Chondrocyte (in vitro differentiated cells): ENCODE measurements at regions not wholly inside any gene's neighbourhood (a gene's known extent, or its start where the extent isn't known, plus 50 kb on each side); places are given as distances from the start of the nearest gene placed in this dataset.
"Not testable (repeated sequence)": the region's sequence is repeated elsewhere in the genome, so short reads cannot be mapped to it uniquely, and the experiment has no call there.

Experiments
- DNase-seq: peaks from one replicate; pipeline ENCODE4 v3.0.0; 2021; ENCODE audit warnings: mixed read lengths, low spot score
- H3K27ac Mint-ChIP-seq: one replicate; pipeline ENCODE4 v1.8.0; 2021; ENCODE audit warnings: mild to moderate bottlenecking, moderate library complexity, mixed read lengths; ENCODE audit not compliant: unreplicated experiment
- H3K27me3 Mint-ChIP-seq: 2 replicates; pipeline ENCODE4 v1.8.0; 2021; ENCODE audit warnings: low read depth, mixed read lengths
- H3K36me3 Mint-ChIP-seq: 2 replicates; pipeline ENCODE4 v1.8.0; 2021; ENCODE audit warnings: low read depth, mixed read lengths
- H3K4me1 Mint-ChIP-seq: 2 replicates; pipeline ENCODE4 v1.8.0; 2021; ENCODE audit warnings: low read depth, mild to moderate bottlenecking, mixed read lengths
- H3K4me3 Mint-ChIP-seq: one replicate; pipeline ENCODE4 v1.8.0; 2021; ENCODE audit warnings: mild to moderate bottlenecking, moderate library complexity, mixed read lengths; ENCODE audit not compliant: unreplicated experiment
- H3K9me3 Mint-ChIP-seq: 2 replicates; pipeline ENCODE4 v1.8.0; 2021; ENCODE audit warnings: low read depth, mixed read lengths
- CTCF ChIP-seq: fragments of 200-600 bp; sonication (generic); IDR thresholded peaks from 2 replicates; pipeline ENCODE4 v1.5.0; 2021; ENCODE audit warnings: antibody characterized with exemption, mild to moderate bottlenecking, moderate library complexity

DNA sequence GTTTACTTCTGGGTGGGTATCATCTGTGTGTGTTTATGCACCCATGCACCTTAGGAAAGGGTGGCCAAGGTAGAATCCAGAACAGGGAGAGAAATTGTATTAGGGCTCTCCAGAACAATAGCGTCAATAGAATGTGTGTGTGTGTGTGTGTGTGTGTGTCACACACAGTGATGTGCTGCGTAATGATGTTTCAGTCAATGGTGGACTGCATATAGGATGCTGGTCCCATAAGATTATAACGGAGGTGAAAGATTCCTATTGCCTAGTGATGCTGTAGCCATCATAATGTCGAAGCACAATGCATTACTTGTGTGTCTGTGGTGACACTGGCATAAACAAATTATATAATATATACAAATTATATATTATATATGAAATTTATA is 69.3 kb upstream of the PRR23C start:
- no peak overlapping the region for H3K4me3 Mint-ChIP-seq
- peaks cover 35% of the 10 kb centered on the region for H3K27me3 Mint-ChIP-seq
- no peaks in the 10 kb centered on the region for H3K36me3 Mint-ChIP-seq
- peaks cover 3% of the 10 kb centered on the region for H3K4me1 Mint-ChIP-seq
- DNase-seq, result no peak
- no peak overlapping the region for H3K27ac Mint-ChIP-seq
- no peak for TF ChIP-seq CTCF
- H3K9me3 Mint-ChIP-seq, result no peaks in the 10 kb centered on the region

GRCh38 chr3:139116631-139117030 is 71.9 kb upstream of the PRR23C start:
- H3K27ac Mint-ChIP-seq, H3K36me3 Mint-ChIP-seq, DNase-seq, H3K9me3 Mint-ChIP-seq, H3K4me3 Mint-ChIP-seq: not testable (repeated sequence)
- peaks cover 21% of the 10 kb centered on the region for H3K27me3 Mint-ChIP-seq
- H3K4me1 Mint-ChIP-seq, result peaks cover 13% of the 10 kb centered on the region

GRCh38 chr3:139117136-139117675 is 72.5 kb upstream of the PRR23C start:
- Mint-ChIP-seq H3K27ac (no peak overlapping the region), H3K27me3 (peaks cover 15% of the 10 kb centered on the region), H3K9me3 (no peaks in the 10 kb centered on the region), H3K4me1 (peaks cover 13% of the 10 kb centered on the region), H3K36me3 (no peaks in the 10 kb centered on the region), H3K4me3 (no peak overlapping the region)
- TF ChIP-seq CTCF, result no peak
- no peak for DNase-seq

- H3K4me3 Mint-ChIP-seq, result no peak overlapping the region
- no peak for DNase-seq
- H3K4me1 Mint-ChIP-seq, result peaks cover 13% of the 10 kb centered on the region
- TF ChIP-seq CTCF, result no peak
- H3K27ac Mint-ChIP-seq, result no peak overlapping the region
- H3K36me3 Mint-ChIP-seq, result no peaks in the 10 kb centered on the region
- peaks cover 7% of the 10 kb centered on the region for H3K27me3 Mint-ChIP-seq
- H3K9me3 Mint-ChIP-seq, result no peaks in the 10 kb centered on the region
These were observed 73.4 kb upstream of the PRR23C start for GRCh38 chr3:139117883-139118760.

DNA sequence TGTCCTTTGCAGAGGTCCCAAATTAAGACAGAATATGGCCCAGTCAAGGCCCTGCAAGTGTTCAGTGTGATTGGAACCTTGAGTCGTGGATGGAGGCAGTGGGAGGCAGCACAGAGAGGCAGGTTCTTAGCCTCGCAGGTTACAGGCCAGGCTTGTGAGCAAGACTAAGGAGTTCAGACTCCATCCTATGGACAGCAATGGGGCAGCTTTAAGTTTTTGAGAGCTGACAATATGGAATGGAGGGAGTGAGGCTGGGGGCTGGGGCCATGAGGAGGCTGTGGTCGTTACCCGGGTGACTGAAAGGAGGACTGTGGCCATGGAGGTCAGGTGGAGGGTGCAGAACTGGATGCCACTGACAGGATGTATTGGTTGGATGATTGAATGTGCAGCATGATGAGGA is 74.1 kb upstream of the PRR23C start:
- Mint-ChIP-seq H3K36me3 (no peaks in the 10 kb centered on the region), H3K27ac (no peak overlapping the region), H3K9me3 (no peaks in the 10 kb centered on the region), H3K27me3 (peaks cover 2% of the 10 kb centered on the region), H3K4me3 (no peak overlapping the region), H3K4me1 (peaks cover 13% of the 10 kb centered on the region)
- TF ChIP-seq CTCF, result no peak
- no peak for DNase-seq
